GM12872 (cell line): ENCODE measurements at regions not wholly inside any gene's neighbourhood (a gene's known extent, or its start where the extent isn't known, plus 50 kb on each side); places are given as distances from the start of the nearest gene placed in this dataset.

ENCODE experiments used
- CTCF ChIP-seq: IDR thresholded peaks from 3 replicates; pipeline ENCODE4 v1.5.1; 2011; ENCODE audit warnings: low read depth, mild to moderate bottlenecking, low read length, moderate library complexity; ENCODE audit not compliant: insufficient read depth

GRCh38 chr14:29150659-29151058 lies 384.1 kb downstream of the FOXG1 start:
- TF ChIP-seq CTCF = no peak

GRCh38 chr14:29156096-29156495 lies 389.5 kb downstream of the FOXG1 start:
- no peak for TF ChIP-seq CTCF

- TF ChIP-seq CTCF = no peak
Measured at GRCh38 chr14:29161593-29161992, 395.0 kb downstream of the FOXG1 start.

DNA sequence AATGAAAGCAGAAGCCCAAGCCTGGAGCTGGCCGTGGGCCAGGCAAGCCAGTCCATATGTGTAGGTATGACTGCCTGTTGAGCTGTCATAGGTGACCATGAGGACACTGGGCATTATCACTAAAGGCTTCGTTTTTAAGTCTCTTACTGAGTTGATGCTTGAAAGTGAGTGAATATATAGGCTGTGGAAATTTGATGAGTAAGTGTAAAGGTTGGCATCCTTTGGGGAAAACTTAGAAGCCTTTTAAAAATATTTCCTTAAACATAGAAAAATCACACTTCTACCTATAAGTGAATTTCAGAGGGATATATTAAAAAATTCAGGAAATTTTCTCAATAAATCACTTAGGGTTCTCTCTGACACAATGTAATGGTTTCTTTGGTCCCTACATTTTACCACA lies 396.5 kb downstream of the FOXG1 start:
- no peak for TF ChIP-seq CTCF

DNA sequence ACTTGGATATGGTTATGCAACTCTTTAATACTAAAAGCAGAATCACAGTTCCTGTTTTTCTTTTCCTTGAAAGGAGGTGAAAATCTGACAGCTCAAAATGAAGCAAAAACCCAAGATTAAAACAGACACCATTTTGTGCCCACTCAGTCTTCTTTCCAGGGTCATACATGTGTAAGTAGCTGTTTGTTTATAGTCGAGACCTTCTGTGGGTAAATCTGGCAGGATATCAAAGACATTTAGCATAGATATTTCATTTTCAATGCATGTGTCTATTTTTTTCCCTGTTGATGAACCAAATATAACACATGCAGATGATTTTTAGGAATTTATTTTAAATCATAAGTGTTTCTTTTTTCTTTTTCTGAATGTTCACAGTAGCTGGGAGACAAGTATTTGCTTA lies 398.8 kb downstream of the FOXG1 start:
- TF ChIP-seq CTCF = no peak

- no peak for TF ChIP-seq CTCF
Measured at GRCh38 chr14:29166507-29166906, 399.9 kb downstream of the FOXG1 start.

GRCh38 chr14:29168149-29168548 lies 401.6 kb downstream of the FOXG1 start:
- peak; percentile 21; the same call in 1 of the 3 replicates for TF ChIP-seq CTCF

GRCh38 chr14:29169408-29169807 lies 402.8 kb downstream of the FOXG1 start:
- no peak for TF ChIP-seq CTCF
